ENCODE measurements at regions not wholly inside any gene's neighbourhood (a gene's known extent, or its start where the extent isn't known, plus 50 kb on each side); places are given as distances from the start of the nearest gene placed in this dataset.

- Mint-ChIP-seq H3K27me3 (ENCODE audit: low read depth) (peaks cover 9% of the 10 kb centered on the region), H3K9me3 (no peaks in the 10 kb centered on the region), H3K4me1 (ENCODE audit: low read depth) (no peaks in the 10 kb centered on the region), H3K27ac (no peak overlapping the region), H3K4me3 (no peak overlapping the region), H3K36me3 (ENCODE audit: low read depth) (no peaks in the 10 kb centered on the region)
- DNase-seq = no peak
- intact Hi-C loops (cut with micrococcal nuclease) = no loop called here
- CTCF ChIA-PET = no interaction called here
Measured at GRCh38 chr7:156177422-156178055, 365.3 kb upstream of the SHH start.

GRCh38 chr7:156176039-156176438, 363.8 kb upstream of the SHH start:
- H3K4me1 Mint-ChIP-seq (ENCODE audit: low read depth) = no peaks in the 10 kb centered on the region
- intact Hi-C loops (cut with micrococcal nuclease) = no loop called here
- H3K27me3 Mint-ChIP-seq (ENCODE audit: low read depth) = peaks cover 7% of the 10 kb centered on the region
- no peak overlapping the region for H3K4me3 Mint-ChIP-seq
- H3K9me3 Mint-ChIP-seq = no peaks in the 10 kb centered on the region
- no peaks in the 10 kb centered on the region for H3K36me3 Mint-ChIP-seq (ENCODE audit: low read depth)
- CTCF ChIA-PET = interaction anchor here (0.5 kb wide), 1 partner anchor 284 kb away, joined by 3 read pairs; no protein-coding TSS in a partner anchor
- no peak overlapping the region for H3K27ac Mint-ChIP-seq
- no peak for DNase-seq

GRCh38 chr7:156175003-156175402, 362.7 kb upstream of the SHH start:
- no peak for DNase-seq
- no peak overlapping the region for H3K4me3 Mint-ChIP-seq
- H3K9me3 Mint-ChIP-seq = no peaks in the 10 kb centered on the region
- no peaks in the 10 kb centered on the region for H3K4me1 Mint-ChIP-seq (ENCODE audit: low read depth)
- no peak overlapping the region for H3K27ac Mint-ChIP-seq
- intact Hi-C loops (cut with micrococcal nuclease) = no loop called here
- no peaks in the 10 kb centered on the region for H3K36me3 Mint-ChIP-seq (ENCODE audit: low read depth)
- CTCF ChIA-PET = no interaction called here
- H3K27me3 Mint-ChIP-seq (ENCODE audit: low read depth) = peaks cover 1% of the 10 kb centered on the region

GRCh38 chr7:156174428-156174827, 362.2 kb upstream of the SHH start:
- no peaks in the 10 kb centered on the region for H3K36me3 Mint-ChIP-seq (ENCODE audit: low read depth)
- no peaks in the 10 kb centered on the region for H3K27me3 Mint-ChIP-seq (ENCODE audit: low read depth)
- no peaks in the 10 kb centered on the region for H3K9me3 Mint-ChIP-seq
- no peak for DNase-seq
- CTCF ChIA-PET = no interaction called here
- H3K27ac Mint-ChIP-seq = no peak overlapping the region
- H3K4me3 Mint-ChIP-seq = no peak overlapping the region
- no peaks in the 10 kb centered on the region for H3K4me1 Mint-ChIP-seq (ENCODE audit: low read depth)
- intact Hi-C loops (cut with micrococcal nuclease) = no loop called here

- Mint-ChIP-seq H3K4me1 (ENCODE audit: low read depth) (no peaks in the 10 kb centered on the region), H3K9me3 (no peaks in the 10 kb centered on the region), H3K4me3 (no peak overlapping the region), H3K36me3 (ENCODE audit: low read depth) (no peaks in the 10 kb centered on the region), H3K27me3 (ENCODE audit: low read depth) (no peaks in the 10 kb centered on the region), H3K27ac (no peak overlapping the region)
- no peak for DNase-seq
- intact Hi-C loops (cut with micrococcal nuclease) = no loop called here
- CTCF ChIA-PET = no interaction called here
Measured at GRCh38 chr7:156173748-156174353, 361.6 kb upstream of the SHH start.

GRCh38 chr7:156173346-156173745, 361.1 kb upstream of the SHH start:
- no peak overlapping the region for H3K4me3 Mint-ChIP-seq
- intact Hi-C loops (cut with micrococcal nuclease) = no loop called here
- H3K4me1 Mint-ChIP-seq (ENCODE audit: low read depth) = no peaks in the 10 kb centered on the region
- CTCF ChIA-PET = no interaction called here
- no peak for DNase-seq
- no peaks in the 10 kb centered on the region for H3K36me3 Mint-ChIP-seq (ENCODE audit: low read depth)
- no peaks in the 10 kb centered on the region for H3K9me3 Mint-ChIP-seq
- no peaks in the 10 kb centered on the region for H3K27me3 Mint-ChIP-seq (ENCODE audit: low read depth)
- no peak overlapping the region for H3K27ac Mint-ChIP-seq

- no peaks in the 10 kb centered on the region for H3K36me3 Mint-ChIP-seq (ENCODE audit: low read depth)
- no peak overlapping the region for H3K4me3 Mint-ChIP-seq
- DNase-seq = no peak
- H3K27ac Mint-ChIP-seq = no peak overlapping the region
- H3K27me3 Mint-ChIP-seq (ENCODE audit: low read depth) = no peaks in the 10 kb centered on the region
- no peaks in the 10 kb centered on the region for H3K9me3 Mint-ChIP-seq
- CTCF ChIA-PET = no interaction called here
- no peaks in the 10 kb centered on the region for H3K4me1 Mint-ChIP-seq (ENCODE audit: low read depth)
- intact Hi-C loops (cut with micrococcal nuclease) = no loop called here
Measured at GRCh38 chr7:156172638-156173037, 360.4 kb upstream of the SHH start.

GRCh38 chr7:156169474-156170370, 357.5 kb upstream of the SHH start:
- H3K4me1 Mint-ChIP-seq (ENCODE audit: low read depth) = no peaks in the 10 kb centered on the region
- intact Hi-C loops (cut with micrococcal nuclease) = no loop called here
- no peaks in the 10 kb centered on the region for H3K9me3 Mint-ChIP-seq
- no peak overlapping the region for H3K4me3 Mint-ChIP-seq
- no peaks in the 10 kb centered on the region for H3K27me3 Mint-ChIP-seq (ENCODE audit: low read depth)
- DNase-seq = no peak
- CTCF ChIA-PET = no interaction called here
- H3K27ac Mint-ChIP-seq = no peak overlapping the region
- no peaks in the 10 kb centered on the region for H3K36me3 Mint-ChIP-seq (ENCODE audit: low read depth)

GRCh38 chr7:156168434-156168833, 356.2 kb upstream of the SHH start:
- no peak overlapping the region for H3K27ac Mint-ChIP-seq
- no peaks in the 10 kb centered on the region for H3K9me3 Mint-ChIP-seq
- intact Hi-C loops (cut with micrococcal nuclease) = no loop called here
- no peak for DNase-seq
- H3K36me3 Mint-ChIP-seq (ENCODE audit: low read depth) = no peaks in the 10 kb centered on the region
- no peaks in the 10 kb centered on the region for H3K4me1 Mint-ChIP-seq (ENCODE audit: low read depth)
- no peaks in the 10 kb centered on the region for H3K27me3 Mint-ChIP-seq (ENCODE audit: low read depth)
- CTCF ChIA-PET = no interaction called here
- H3K4me3 Mint-ChIP-seq = no peak overlapping the region

GRCh38 chr7:156167987-156168386, 355.7 kb upstream of the SHH start:
- no peaks in the 10 kb centered on the region for H3K27me3 Mint-ChIP-seq (ENCODE audit: low read depth)
- no peaks in the 10 kb centered on the region for H3K4me1 Mint-ChIP-seq (ENCODE audit: low read depth)
- H3K9me3 Mint-ChIP-seq = no peaks in the 10 kb centered on the region
- no peak for DNase-seq
- H3K4me3 Mint-ChIP-seq = no peak overlapping the region
- intact Hi-C loops (cut with micrococcal nuclease) = no loop called here
- CTCF ChIA-PET = no interaction called here
- no peak overlapping the region for H3K27ac Mint-ChIP-seq
- H3K36me3 Mint-ChIP-seq (ENCODE audit: low read depth) = no peaks in the 10 kb centered on the region

GRCh38 chr7:156167417-156167807, 355.1 kb upstream of the SHH start:
- H3K4me3 Mint-ChIP-seq = no peak overlapping the region
- H3K36me3 Mint-ChIP-seq (ENCODE audit: low read depth) = no peaks in the 10 kb centered on the region
- no peak for DNase-seq
- H3K4me1 Mint-ChIP-seq (ENCODE audit: low read depth) = no peaks in the 10 kb centered on the region
- no peak overlapping the region for H3K27ac Mint-ChIP-seq
- intact Hi-C loops (cut with micrococcal nuclease) = no loop called here
- no peaks in the 10 kb centered on the region for H3K9me3 Mint-ChIP-seq
- H3K27me3 Mint-ChIP-seq (ENCODE audit: low read depth) = no peaks in the 10 kb centered on the region
- CTCF ChIA-PET = no interaction called here

GRCh38 chr7:156166692-156167416, 354.6 kb upstream of the SHH start:
- DNase-seq = no peak
- no peak overlapping the region for H3K4me3 Mint-ChIP-seq
- H3K4me1 Mint-ChIP-seq (ENCODE audit: low read depth) = no peaks in the 10 kb centered on the region
- H3K36me3 Mint-ChIP-seq (ENCODE audit: low read depth) = no peaks in the 10 kb centered on the region
- CTCF ChIA-PET = interaction anchor here (0.6 kb wide), 1 partner anchor 301 kb away, joined by 4 read pairs; no protein-coding TSS in a partner anchor
- no peaks in the 10 kb centered on the region for H3K27me3 Mint-ChIP-seq (ENCODE audit: low read depth)
- no peak overlapping the region for H3K27ac Mint-ChIP-seq
- H3K9me3 Mint-ChIP-seq = no peaks in the 10 kb centered on the region
- intact Hi-C loops (cut with micrococcal nuclease) = no loop called here

All from activated naive CD4-positive, alpha-beta T cell treated with anti-CD3 and anti-CD28 coated beads for 36 hours (primary cell).